ENCODE measurements at regions not wholly inside any gene's neighbourhood (a gene's known extent, or its start where the extent isn't known, plus 50 kb on each side); places are given as distances from the start of the nearest gene placed in this dataset.
"Not testable (repeated sequence)": the region's sequence is repeated elsewhere in the genome, so short reads cannot be mapped to it uniquely, and the experiment has no call there.

DNA sequence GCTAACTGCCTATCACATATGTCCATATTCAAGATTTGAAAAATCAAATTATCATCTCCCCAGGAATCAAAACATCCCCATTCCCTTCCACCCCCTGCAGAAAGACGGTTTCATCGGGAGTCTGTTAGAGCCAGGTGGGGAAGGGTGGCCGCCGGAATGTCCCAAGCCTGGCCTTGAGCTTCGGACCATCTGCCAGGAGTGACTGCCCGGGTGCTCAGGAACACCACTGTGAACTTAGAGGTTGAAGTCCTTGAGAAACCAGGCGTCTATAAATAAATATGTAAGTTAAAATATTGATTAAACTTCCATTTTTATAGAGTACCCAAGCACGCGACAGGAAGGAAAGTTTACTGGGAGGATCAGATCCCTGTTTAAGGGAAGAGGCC is 250.8 kb downstream of the DLL1 start:
- DNase-seq: no peak

DNA sequence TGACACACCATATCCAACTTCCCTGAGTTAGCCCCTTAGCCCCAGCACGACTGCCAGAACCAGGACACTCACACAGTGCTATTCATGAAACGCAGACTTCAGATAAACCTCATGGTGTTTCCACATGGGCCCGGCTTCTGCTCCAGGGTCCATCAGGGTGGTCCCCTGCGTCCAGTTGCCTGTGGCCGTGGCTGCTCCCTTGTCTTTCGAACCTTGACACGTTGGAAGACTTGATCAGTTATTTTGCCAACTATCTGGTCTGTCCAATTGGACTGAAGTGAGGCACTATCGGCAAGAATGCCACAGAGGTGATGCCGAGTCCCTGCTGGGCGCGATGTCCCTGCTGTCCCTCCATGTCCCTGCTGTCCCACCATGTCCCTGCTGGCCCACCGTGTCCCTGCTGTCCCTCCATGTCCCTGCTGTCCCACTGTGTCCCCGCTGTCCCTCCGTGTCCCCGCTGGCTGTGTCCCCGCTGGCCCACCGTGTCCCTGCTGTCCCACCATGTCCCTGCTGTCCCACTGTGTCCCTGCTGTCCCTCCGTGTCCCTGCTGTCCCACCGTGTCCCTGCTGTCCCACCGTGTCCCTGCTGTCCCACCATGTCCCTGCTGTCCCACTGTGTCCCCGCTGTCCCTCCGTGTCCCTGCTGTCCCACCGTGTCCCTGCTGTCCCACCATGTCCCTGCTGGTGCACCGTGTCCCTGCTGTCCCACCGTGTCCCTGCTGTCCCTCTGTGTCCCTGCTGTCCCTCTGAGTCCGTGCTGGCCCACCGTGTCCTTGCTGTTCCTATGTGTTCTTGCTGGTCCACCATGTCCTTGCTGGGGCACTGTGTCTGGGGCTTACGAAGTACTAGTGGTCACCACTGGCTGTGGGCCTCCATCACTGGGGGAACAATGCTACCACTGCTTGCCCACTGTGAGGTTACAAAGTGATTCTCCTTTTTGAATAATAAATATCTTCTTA is 251.4 kb downstream of the DLL1 start:
- no peak for DNase-seq

DNA sequence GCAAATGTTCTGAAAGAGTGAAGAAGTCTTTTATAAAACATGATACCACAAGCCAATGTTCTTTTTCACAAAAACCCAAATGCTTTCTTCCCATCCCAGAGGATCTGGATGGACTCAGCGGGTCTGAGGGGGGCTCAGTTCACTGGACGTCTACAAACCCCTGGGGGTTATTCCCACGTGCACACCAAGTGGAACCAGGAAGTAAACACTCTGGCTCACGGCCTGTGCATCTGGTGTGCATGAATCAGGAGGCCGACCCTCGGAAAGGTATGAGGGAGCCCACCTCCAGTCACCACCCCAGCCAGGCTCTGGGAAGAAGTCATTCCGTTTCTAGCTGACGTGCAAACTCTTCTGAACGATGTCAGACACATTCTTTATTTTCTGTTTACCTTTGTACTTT is 252.2 kb downstream of the DLL1 start:
- no peak for DNase-seq

DNA sequence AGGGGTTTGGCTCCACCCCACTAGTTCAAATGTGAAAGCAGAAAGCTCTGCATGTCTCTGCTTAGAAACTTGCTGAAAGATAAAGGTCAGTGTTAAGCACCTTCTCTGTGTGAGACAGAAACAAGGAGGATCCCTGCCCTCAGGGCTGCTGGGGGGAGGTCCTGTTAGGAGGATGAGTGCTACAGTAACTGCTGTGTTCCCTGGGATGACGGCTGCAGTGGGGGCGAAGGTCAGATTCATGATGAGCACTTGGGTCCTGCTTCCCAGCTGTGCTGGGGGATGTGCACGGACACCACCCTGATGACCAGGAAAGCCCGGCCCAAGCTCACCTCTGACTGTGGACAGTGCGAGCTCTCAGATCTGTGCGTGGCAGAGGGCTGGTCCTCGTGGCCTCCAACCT is 252.6 kb downstream of the DLL1 start:
- no peak for DNase-seq

DNA sequence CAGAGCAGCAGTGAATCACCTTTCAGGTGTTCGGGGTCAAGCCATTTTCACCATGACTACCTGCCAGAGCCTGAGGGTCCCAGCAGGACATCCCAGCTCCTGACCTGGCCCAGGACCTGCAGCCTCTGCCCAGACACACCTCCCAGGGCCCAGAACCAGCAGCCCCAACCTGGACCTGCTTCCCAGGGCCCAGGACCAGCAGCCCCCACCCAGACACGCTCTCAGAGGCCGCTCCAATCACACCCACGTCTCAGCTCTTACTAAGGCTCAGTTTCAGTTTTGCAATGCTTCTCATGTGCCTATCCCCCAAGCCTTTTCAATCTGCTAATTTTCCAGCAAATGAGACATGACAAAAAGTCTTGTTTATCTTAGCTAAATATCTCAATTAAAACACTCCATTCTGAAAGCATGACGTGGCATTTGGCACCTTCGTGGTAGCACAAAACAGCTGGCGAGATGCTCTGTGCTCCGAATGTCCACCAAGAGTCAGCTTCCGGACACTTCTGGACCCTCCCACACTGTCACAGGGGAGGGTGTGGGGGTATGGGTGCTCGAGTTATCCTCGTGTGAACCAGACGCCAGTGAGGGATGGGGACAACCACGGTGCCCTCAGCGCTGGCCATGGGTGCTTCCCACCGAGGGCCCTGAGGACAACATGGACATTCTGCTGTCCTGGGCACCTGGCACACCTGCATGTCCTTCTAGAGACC is 253.2 kb downstream of the DLL1 start:
- no peak for DNase-seq

DNA sequence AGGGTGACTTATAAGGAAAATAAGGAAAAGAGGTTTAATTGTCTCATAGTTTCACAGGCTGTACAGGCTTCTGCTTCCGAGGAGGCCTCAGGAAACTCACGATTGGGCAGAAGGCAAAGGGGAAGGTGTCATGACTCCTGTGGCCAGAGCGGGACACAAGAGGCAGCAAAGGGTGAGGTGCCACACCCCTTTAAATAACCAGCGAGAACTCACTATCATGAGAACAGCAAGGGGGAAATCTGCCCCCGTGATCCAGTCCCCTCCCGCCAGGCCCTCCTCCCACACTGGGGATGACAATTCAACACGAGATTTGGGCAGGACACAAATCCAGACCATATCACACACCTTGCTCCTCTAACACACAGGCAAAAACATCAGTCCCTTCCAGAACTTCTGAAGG is 254.0 kb downstream of the DLL1 start:
- DNase-seq: no peak

DNA sequence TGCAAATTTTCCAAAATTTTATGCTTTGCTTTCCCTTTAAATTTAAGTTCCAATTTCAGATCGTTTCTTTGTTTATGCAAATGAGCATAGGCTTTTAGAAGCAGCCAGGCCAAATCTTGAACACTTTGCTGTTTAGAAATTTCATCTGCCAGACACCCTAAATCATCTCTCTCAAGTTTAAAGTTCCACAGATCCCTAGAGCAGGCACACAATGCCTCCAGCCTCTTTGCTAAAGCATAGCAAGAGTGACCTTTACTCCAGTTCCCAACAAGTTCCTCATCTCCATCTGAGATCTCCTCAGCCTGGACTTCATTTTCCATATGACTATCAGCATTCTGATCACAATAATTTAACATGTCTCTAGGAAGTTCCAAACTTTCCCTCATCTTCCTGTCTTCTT is 254.5 kb downstream of the DLL1 start:
- not testable (repeated sequence) for DNase-seq

DNA sequence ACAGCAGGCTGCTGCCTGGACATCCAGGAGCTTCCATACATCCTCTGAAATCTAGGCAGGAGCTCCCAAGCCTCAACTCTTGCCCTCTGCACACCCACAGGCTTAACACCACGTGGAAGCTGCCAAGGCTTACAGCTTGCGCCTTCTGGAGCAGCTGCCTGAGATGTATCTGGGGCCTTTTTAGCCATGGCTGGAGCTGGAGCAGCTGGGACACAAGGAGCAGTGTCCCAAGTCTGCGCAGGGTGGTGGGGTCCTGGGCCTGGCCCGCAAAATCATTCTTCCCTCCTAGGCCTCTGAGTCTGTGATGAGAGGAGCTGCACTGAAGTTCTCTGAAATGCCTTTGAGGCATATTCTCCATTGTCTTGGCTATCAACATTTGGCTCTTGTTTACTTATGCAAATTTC is 255.0 kb downstream of the DLL1 start:
- DNase-seq: no peak

DNA sequence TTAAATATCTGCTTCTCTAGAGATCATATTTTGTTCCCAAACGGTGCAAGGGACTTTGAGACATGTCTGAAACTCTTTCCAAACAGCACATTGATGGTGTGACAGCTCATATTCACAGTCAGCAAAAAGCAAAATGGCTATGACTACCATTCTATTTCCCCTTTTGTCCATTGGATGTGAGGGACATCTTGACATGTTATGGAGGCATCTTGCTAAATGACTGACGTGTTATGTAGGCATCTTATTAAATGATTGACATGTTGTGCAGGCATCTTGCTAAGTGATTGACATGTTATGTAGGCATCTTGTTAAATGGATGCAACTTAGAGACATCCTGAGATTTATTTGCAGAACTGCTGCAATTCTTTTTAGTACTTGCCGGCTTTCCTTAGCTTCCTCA is 255.8 kb downstream of the DLL1 start:
- DNase-seq: no peak

DNA sequence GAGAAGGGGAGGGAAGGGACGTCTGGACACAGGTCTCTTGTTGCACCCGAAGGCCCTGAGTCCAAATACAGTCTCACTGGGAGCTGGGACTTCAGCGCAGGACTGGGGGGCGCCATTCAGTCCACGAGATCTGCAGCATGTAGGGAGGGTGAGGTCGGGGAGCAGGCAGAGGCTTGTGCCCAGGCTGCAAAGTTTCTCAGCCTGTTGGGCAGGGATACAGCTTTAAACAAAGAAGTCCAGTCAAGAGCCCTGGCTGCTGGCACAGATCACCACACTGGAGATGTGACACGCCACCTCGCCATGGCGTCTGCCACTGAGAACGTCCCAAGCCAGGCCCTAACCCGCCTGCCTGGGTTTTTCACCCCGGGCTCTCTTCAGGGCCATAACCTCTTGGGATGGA is 256.6 kb downstream of the DLL1 start:
- no peak for DNase-seq

DNA sequence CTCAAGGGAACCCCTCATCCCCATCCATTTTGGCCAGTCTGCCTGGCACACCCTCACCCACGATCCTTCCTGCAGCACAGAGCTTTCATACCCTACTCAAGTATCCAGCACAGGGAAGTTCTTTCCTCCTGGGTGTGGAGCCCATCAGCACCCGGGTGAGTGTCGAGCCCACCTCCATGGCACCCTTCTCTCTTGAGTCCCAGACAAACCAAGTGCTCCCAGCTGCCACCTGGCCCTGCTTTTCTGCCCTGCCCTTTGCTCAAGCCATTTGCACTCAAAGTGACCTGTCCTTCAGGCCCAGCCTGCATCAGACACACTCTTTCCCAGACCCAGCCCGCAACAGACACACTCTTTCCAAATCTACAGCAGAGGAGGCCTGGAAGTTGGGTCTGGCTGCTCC is 257.2 kb downstream of the DLL1 start:
- DNase-seq: no peak

DNA sequence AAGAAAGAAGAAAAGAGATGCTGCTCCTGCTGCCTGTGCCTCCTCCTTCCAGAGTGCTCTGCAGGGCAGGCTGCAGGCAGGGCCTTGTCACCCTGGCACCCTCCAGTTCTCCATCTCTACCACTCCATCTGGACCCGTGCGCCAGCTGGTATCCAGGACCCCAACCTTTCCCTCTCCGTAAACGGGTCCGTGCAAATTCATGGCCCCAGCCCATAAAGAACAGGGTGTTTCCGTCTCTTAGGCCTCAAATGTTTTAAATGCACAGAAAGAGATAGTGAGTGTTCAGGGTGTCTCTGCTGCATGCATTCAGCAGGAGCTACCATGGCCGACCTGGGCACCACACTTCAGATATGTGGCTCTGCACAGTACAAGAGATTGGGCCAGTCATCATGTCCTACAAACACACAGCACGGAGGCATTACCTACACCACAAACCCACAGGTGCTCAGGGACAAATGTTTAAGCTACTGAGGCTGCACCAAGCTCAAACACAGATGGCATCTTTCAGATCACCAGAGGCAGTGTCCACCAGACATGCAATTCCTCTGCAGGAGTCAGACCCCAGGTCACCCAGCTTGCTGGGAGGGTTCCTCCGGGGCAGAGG is 258.1 kb downstream of the DLL1 start:
- no peak for DNase-seq

DNA sequence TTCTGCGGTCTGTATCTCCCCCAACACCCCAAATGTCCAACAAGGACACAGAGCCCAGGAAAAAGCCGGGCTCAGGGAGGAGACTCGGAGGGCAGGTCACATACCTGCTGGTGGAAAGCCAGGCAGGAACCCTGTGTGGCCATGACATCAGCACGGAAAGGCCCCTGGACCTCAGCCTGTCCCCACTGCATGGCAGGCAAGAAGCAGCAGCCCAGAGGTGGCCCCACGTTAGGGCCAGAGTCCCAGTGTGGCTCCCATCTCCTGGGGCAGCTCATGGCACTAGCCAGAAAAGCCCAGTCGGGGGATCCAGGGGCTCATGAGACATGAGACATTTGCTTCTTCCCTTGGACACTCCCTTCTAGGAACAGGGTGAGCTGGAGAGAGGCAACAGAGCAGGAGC is 258.7 kb downstream of the DLL1 start:
- no peak for DNase-seq

DNA sequence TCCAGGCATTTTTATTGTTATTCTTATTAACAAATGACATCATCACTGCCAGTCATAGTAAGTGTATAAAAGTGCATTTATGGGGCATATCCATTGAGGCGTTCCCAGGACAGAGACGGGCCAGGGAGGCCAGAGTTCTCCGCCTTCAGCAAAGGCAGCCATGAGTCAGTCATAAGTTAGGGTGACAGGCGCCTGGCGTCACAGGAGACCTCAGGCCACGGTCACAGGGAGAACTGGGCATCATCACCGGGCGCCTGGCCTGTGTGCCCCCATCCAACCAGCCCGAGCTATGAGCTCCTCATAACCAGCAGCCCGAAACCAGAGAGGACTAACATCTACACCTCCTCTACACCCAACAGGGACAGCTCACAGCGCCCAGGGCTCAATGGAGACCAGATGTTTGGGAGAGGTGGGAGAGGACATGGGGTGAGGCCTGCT is 259.2 kb downstream of the DLL1 start:
- DNase-seq: no peak

DNA sequence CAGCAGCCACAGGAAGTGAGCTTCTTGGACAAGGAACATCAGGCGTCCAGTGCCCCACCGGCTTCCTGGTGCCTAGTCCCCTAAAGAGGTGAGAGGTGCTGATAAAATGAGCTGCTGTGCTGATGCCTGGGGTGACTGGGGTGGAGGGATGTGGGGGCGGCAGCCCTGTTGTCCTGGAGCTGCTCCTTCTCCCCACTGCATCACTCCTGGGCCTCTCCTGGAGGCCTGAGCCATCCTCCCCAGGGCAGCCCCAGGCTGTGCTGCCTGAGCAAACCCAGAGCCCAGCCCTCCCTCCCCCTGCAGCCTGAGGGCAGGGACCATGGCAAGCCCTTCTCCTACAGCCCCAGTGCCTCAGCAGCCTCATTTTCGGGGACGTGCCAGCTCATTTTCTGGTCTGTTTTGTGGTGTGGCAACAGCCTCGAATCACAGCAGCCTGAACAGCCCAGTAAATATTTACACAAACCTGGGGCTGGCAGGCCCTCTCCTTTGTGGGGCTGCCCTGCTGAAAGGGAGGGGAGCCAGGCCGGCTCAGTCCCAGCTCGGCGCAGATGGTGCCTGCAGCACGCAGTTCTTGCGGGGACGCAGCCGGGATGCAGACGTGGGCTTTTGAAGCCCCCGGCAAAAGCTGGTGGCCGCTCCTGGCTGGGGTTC is 259.9 kb downstream of the DLL1 start:
- no peak for DNase-seq

DNA sequence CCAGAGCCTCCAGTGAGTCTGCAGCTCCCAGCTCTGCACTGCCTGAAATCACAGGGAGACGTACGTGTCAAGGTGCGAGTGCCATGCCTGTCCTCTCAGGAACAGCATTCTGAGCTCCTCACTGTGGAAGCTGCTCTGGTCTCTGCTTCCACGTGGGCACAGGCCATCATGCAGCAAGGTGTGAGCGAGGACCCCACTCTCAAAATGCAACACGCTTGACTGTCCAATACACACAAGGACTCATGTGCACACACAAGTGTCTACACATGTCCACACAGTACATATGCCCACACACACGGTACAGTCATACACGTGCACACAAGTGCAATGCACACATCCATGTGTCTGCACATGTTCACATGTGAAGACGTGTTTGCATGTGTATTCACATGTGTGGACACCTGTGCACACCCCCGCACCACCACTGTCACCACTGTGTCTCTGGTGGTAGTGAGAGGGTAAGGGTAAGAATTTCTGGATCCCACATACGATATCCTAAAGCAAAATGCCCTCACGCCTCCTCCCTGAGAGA is 260.5 kb downstream of the DLL1 start:
- DNase-seq: no peak

DNA sequence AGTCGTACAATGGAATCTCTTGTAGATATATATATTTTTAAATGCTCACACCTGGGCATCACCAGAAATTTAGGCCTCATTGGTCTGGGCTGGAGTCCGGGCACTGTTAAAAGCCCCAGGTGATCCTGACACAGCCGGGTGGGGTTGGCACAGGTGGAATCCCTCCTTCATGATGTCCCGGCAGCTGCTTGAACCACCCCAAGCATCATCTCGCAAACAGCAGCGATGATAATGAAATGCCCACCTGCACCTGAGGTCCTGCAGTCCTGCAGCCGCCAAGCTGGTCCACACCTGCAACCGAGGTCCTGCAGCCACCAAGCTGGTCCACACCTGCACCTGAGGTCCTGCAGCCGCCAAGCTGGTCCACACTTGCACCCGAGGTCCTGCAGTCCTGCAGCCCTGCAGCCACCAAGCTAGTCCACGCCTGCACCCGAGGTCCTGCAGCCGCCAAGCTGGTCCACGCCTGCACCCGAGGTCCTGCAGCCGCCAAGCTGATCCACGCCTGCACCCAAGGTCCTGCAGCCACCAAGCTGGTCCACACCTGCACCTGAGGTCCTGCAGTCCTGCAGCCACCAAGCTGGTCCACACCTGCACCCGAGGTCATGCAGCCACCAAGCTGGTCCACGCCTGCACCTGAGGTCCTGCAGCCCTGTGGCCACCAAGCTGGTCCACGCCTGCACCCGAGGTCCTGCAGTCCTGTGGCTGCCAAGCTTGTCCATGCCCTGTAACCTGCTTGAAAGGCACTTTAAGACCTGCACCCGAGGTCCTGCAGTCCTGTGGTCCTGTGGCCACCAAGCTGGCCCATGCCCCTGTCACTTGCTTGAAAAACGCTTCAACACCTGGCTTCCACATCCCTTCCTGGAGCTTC is 261.2 kb downstream of the DLL1 start:
- DNase-seq: no peak

DNA sequence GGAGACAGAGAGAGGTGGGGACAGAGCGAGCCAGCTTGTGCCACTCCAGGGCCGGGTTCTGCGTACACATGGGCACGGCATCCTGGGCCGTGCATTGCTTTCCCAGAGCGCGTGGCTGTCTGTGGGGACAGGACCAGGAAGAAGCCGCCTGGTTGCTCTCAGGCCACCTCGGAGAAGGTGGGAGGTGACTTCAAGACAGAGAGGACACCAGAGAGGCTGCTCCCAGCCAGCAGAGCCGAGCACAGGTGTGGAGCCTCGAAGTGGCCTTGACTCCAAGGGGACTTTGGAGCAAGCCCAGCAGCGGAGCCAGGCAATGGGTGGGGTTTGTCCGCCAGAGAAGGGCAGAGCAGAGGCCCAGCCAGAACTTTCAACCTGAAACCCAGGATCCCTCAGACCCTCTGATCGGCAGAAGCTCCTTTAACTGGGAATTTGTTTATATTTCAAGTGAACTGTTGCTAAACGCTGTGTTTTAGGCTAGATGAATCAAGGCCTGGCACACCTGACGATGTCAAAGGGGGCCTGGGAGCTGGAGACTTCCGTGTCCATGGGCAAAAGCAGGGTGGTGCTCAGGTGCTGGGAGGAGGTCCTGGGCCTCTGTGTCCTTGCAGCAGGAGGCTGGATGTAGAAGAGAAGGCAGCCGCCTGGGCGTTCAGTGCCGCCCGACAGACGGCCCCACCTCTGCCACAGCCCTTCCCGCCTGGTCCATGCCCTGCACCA is 262.1 kb downstream of the DLL1 start:
- no peak for DNase-seq

DNA sequence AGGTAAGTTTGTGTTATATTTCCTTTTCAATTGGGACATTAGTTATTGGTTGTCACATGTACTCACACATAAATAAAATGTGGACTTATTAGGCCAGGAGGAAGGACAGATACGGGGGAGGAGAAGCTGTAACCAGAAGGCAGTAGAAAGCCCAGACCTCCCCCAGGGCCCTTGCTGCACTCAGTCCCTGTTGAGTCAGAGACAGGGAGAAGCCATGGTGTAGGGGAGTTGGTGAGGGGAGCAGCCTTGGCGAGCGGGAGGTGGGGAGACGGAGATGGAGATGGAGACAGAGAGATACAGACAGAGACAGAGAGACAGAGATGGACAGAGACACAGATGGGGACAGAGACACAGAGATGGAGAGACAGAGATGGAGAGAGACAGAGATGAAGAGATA is 263.2 kb downstream of the DLL1 start:
- no peak for DNase-seq

DNA sequence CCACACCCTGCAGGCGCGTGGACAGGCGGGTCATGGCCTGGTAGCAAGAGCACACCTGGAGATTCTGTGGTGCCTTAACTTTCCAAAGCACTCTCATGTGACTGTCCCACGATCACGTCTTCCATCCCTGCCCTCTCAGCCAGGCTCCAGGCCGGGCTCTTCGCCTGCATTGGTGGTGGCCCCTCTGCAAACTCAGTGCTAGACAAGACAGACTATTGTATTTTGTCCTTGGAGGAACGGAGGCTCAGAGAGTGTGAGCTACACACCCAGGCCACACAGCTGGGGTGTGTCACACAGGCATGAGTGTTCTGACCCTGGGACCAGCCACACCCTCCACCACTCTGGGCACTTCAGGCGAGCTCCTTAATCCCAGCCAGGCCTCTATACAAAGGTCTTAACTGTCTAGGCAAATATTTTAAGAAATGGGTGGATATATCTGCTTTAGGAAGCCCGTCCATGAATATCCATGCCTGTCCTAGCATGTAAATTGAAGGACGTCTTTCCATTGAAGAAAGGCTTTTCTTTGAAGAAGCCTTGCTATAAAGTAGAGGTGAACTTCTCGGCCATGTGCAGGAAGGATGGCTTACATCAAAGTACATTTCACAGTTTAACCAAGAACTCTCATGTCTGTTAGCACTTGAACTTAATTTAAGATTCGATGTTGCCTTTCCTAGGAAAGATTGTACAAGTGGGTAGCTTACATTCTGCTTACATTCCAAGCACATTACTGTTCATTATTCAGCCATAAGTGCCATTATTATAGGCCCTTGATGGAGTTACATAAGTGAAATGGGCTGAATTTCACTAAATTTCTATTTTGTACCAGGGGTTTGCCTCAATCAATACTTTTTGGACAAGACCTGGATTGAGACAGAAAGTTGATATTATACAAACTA is 263.9 kb downstream of the DLL1 start:
- DNase-seq: no peak

Data from activated CD4-positive, alpha-beta T cell treated with anti-CD3 and anti-CD28 coated beads for 1 hour (primary cell).